ENCODE measurements at regions not wholly inside any gene's neighbourhood (a gene's known extent, or its start where the extent isn't known, plus 50 kb on each side); places are given as distances from the start of the nearest gene placed in this dataset.

DNA sequence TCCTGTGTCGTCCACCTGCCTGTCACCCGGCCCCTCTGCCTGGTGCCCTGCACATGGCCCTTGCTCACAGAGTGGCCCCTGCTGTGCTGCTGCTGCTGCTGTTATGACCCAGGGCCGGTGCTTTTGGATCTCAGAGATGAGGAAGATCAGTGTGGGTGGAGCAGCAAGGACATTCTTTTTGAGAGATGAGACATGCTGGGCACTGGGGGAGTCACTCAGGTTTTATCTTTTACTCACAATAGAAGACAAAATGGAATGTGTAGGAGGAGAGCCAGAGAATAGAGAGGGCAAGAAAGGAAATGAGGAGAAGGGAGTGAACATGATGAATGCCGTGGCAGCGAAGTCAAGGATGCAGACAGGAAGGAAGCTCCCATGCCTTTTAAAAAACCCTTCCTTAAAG, 611.5 kb upstream of the DPP6 start:
- TF ChIP-seq, protein P1, sequence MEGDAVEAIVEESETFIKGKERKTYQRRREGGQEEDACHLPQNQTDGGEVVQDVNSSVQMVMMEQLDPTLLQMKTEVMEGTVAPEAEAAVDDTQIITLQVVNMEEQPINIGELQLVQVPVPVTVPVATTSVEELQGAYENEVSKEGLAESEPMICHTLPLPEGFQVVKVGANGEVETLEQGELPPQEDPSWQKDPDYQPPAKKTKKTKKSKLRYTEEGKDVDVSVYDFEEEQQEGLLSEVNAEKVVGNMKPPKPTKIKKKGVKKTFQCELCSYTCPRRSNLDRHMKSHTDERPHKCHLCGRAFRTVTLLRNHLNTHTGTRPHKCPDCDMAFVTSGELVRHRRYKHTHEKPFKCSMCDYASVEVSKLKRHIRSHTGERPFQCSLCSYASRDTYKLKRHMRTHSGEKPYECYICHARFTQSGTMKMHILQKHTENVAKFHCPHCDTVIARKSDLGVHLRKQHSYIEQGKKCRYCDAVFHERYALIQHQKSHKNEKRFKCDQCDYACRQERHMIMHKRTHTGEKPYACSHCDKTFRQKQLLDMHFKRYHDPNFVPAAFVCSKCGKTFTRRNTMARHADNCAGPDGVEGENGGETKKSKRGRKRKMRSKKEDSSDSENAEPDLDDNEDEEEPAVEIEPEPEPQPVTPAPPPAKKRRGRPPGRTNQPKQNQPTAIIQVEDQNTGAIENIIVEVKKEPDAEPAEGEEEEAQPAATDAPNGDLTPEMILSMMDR (conservative IDR thresholded peaks at IDR 0.05; ENCODE audit: low read depth, low read length), result no peak
- no peak for TF ChIP-seq EZH2 (IDR thresholded peaks at IDR 0.05; ENCODE audit: borderline replicate concordance, low read depth, low read length, poor library complexity, severe bottlenecking)

Data from A673 (cell line).